ENCODE measurements at regions not wholly inside any gene's neighbourhood (a gene's known extent, or its start where the extent isn't known, plus 50 kb on each side); places are given as distances from the start of the nearest gene placed in this dataset.

- Histone ChIP-seq H4K91ac (ENCODE audit: low read depth, low read length, poor library complexity) (no peak overlapping the region), H2AFZ (ENCODE audit: low read length) (no peak overlapping the region), H3K14ac (ENCODE audit: low read length) (no peak overlapping the region), H3K9me3 (replicated peaks in 1 of 2; ENCODE audit: control insufficient read depth in 2 of 2, insufficient read depth in 1 of 2, low read depth in 1 of 2, low read length in 2 of 2) (no peaks in the 10 kb centered on the region), H2BK5ac (ENCODE audit: low read length) (no peak overlapping the region), H3K4ac (ENCODE audit: low read length) (no peak overlapping the region), H3K4me2 (ENCODE audit: insufficient read depth, low read length, poor library complexity, severe bottlenecking) (no peak overlapping the region), H3K23ac (ENCODE audit: low read depth, low read length, poor library complexity) (no peak overlapping the region), H3K4me1 (ENCODE audit: control insufficient read depth in 2 of 2, insufficient read depth in 1 of 2, low read depth in 1 of 2, low read length in 2 of 2) (no peaks in the 10 kb centered on the region), H3K4me3 (ENCODE audit: low read length in 2 of 2) (no peak overlapping the region), H3K36me3 (replicated peaks in 1 of 2; ENCODE audit: control insufficient read depth in 2 of 2, insufficient read depth in 2 of 2, low read length in 2 of 2) (no peaks in the 10 kb centered on the region), H3K79me1 (ENCODE audit: low read depth, low read length) (no peaks in the 10 kb centered on the region), H3K18ac (ENCODE audit: low read length) (no peak overlapping the region), H4K8ac (ENCODE audit: low read depth, low read length) (no peak overlapping the region), H2BK120ac (ENCODE audit: low read depth, low read length) (no peak overlapping the region), H2BK12ac (ENCODE audit: low read length) (no peak overlapping the region), H3K27me3 (ENCODE audit: control insufficient read depth in 3 of 3, insufficient read depth in 3 of 3, low read depth in 1 of 3, low read length in 3 of 3) (no peaks in the 10 kb centered on the region), H3K27ac (replicated peaks; ENCODE audit: low read length) (no peak overlapping the region), H2AK5ac (ENCODE audit: low read depth, low read length) (no peak overlapping the region), H3K9ac (ENCODE audit: low read depth, low read length, poor library complexity) (no peak overlapping the region), H2BK15ac (ENCODE audit: low read length) (no peak overlapping the region)
- no CpG with 5 or more reads among the region's 5 CpGs for WGBS, 2 donors (ENCODE audit: extremely low coverage in 2 of 2, insufficient read length in 2 of 2, insufficient replicate concordance in 1 of 2)
- no peak for DNase-seq (ENCODE audit: low spot score)
These were observed 355.3 kb upstream of the ZNF385D start for GRCh38 chr3:22106213-22106896.

DNA sequence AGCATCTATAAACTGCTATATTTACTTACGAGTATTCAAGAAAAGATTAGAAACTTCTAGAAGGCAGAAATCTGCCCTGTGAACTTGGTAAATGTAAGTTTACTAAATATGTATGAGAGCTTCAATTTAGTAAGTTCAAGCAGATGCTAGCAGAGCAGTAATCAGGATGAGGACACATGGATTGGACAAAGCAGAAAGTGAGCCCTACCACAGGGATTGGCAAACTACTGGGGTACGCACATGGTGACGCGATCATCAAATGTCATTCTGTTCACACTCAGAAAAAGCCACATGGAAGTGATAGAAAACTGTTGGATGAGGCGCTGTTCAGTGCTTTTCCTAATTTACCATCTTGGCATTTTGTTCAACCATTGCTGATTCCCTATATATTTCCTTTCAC lies 360.2 kb upstream of the ZNF385D start:
- Histone ChIP-seq H3K4me3 (ENCODE audit: low read length in 2 of 2) (no peak overlapping the region), H3K36me3 (replicated peaks in 1 of 2; ENCODE audit: control insufficient read depth in 2 of 2, insufficient read depth in 2 of 2, low read length in 2 of 2) (no peaks in the 10 kb centered on the region), H2AK5ac (ENCODE audit: low read depth, low read length) (no peak overlapping the region), H2BK12ac (ENCODE audit: low read length) (no peak overlapping the region), H4K8ac (ENCODE audit: low read depth, low read length) (no peak overlapping the region), H3K4me1 (ENCODE audit: control insufficient read depth in 2 of 2, insufficient read depth in 1 of 2, low read depth in 1 of 2, low read length in 2 of 2) (no peaks in the 10 kb centered on the region), H3K4ac (ENCODE audit: low read length) (no peak overlapping the region), H2BK5ac (ENCODE audit: low read length) (no peak overlapping the region), H3K9me3 (replicated peaks in 1 of 2; ENCODE audit: control insufficient read depth in 2 of 2, insufficient read depth in 1 of 2, low read depth in 1 of 2, low read length in 2 of 2) (no peaks in the 10 kb centered on the region), H2BK15ac (ENCODE audit: low read length) (no peak overlapping the region), H3K9ac (ENCODE audit: low read depth, low read length, poor library complexity) (no peak overlapping the region), H4K91ac (ENCODE audit: low read depth, low read length, poor library complexity) (no peak overlapping the region), H3K27me3 (ENCODE audit: control insufficient read depth in 3 of 3, insufficient read depth in 3 of 3, low read depth in 1 of 3, low read length in 3 of 3) (no peaks in the 10 kb centered on the region), H3K27ac (replicated peaks; ENCODE audit: low read length) (no peak overlapping the region), H3K14ac (ENCODE audit: low read length) (no peak overlapping the region), H3K18ac (ENCODE audit: low read length) (no peak overlapping the region), H3K23ac (ENCODE audit: low read depth, low read length, poor library complexity) (no peak overlapping the region), H3K79me1 (ENCODE audit: low read depth, low read length) (no peaks in the 10 kb centered on the region), H2BK120ac (ENCODE audit: low read depth, low read length) (no peak overlapping the region), H2AFZ (ENCODE audit: low read length) (no peak overlapping the region), H3K4me2 (ENCODE audit: insufficient read depth, low read length, poor library complexity, severe bottlenecking) (no peak overlapping the region)
- WGBS, 2 donors (ENCODE audit: extremely low coverage in 2 of 2, insufficient read length in 2 of 2, insufficient replicate concordance in 1 of 2): no CpG with 5 or more reads among the region's 5 CpGs
- no peak for DNase-seq (ENCODE audit: low spot score)

- Histone ChIP-seq H3K27me3 (ENCODE audit: control insufficient read depth in 3 of 3, insufficient read depth in 3 of 3, low read depth in 1 of 3, low read length in 3 of 3) (no peaks in the 10 kb centered on the region), H3K4me1 (ENCODE audit: control insufficient read depth in 2 of 2, insufficient read depth in 1 of 2, low read depth in 1 of 2, low read length in 2 of 2) (no peaks in the 10 kb centered on the region), H4K91ac (ENCODE audit: low read depth, low read length, poor library complexity) (no peak overlapping the region), H3K4me2 (ENCODE audit: insufficient read depth, low read length, poor library complexity, severe bottlenecking) (no peak overlapping the region), H3K4me3 (ENCODE audit: low read length in 2 of 2) (no peak overlapping the region), H3K9me3 (replicated peaks in 1 of 2; ENCODE audit: control insufficient read depth in 2 of 2, insufficient read depth in 1 of 2, low read depth in 1 of 2, low read length in 2 of 2) (no peaks in the 10 kb centered on the region), H3K14ac (ENCODE audit: low read length) (no peak overlapping the region), H3K4ac (ENCODE audit: low read length) (no peak overlapping the region), H2BK120ac (ENCODE audit: low read depth, low read length) (no peak overlapping the region), H3K79me1 (ENCODE audit: low read depth, low read length) (no peaks in the 10 kb centered on the region), H4K8ac (ENCODE audit: low read depth, low read length) (no peak overlapping the region), H2AFZ (ENCODE audit: low read length) (no peak overlapping the region), H2BK12ac (ENCODE audit: low read length) (no peak overlapping the region), H3K23ac (ENCODE audit: low read depth, low read length, poor library complexity) (no peak overlapping the region), H3K27ac (replicated peaks; ENCODE audit: low read length) (no peak overlapping the region), H2BK5ac (ENCODE audit: low read length) (no peak overlapping the region), H3K18ac (ENCODE audit: low read length) (no peak overlapping the region), H2BK15ac (ENCODE audit: low read length) (no peak overlapping the region), H3K9ac (ENCODE audit: low read depth, low read length, poor library complexity) (no peak overlapping the region), H3K36me3 (replicated peaks in 1 of 2; ENCODE audit: control insufficient read depth in 2 of 2, insufficient read depth in 2 of 2, low read length in 2 of 2) (no peaks in the 10 kb centered on the region), H2AK5ac (ENCODE audit: low read depth, low read length) (no peak overlapping the region)
- DNase-seq (ENCODE audit: low spot score): no peak
- no CpG with 5 or more reads among the region's 3 CpGs for WGBS, 2 donors (ENCODE audit: extremely low coverage in 2 of 2, insufficient read length in 2 of 2, insufficient replicate concordance in 1 of 2)
These were observed 362.4 kb upstream of the ZNF385D start for GRCh38 chr3:22113453-22113852.

DNA sequence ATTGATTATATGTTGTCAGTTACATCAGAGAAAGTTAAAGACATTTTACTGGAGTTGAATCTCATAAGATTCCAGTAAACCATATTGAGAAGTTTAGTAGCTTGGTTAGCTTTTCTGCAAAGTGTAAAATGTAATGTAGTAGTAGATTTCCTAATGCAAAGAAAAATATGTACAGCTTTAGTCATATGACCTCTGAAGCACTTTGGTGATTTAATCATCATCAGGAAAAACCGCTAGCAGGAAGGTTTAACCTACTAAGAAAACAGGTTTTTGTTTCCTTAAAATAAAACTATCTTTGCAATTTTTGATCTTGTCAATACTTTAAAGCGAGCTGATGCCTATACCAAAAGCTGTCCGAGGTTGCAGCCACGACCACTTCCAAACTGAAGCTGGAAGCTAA lies 364.6 kb upstream of the ZNF385D start:
- no peak overlapping the region for H2AFZ ChIP-seq (ENCODE audit: low read length)
- no peaks in the 10 kb centered on the region for H3K27me3 ChIP-seq (ENCODE audit: control insufficient read depth in 3 of 3, insufficient read depth in 3 of 3, low read depth in 1 of 3, low read length in 3 of 3)
- no peak overlapping the region for H3K14ac ChIP-seq (ENCODE audit: low read length)
- H3K4me3 ChIP-seq (ENCODE audit: low read length in 2 of 2): no peak overlapping the region
- H2BK120ac ChIP-seq (ENCODE audit: low read depth, low read length): no peak overlapping the region
- H3K79me1 ChIP-seq (ENCODE audit: low read depth, low read length): no peaks in the 10 kb centered on the region
- H3K9ac ChIP-seq (ENCODE audit: low read depth, low read length, poor library complexity): no peak overlapping the region
- H3K27ac ChIP-seq (replicated peaks; ENCODE audit: low read length): no peak overlapping the region
- H2AK5ac ChIP-seq (ENCODE audit: low read depth, low read length): no peak overlapping the region
- no peak overlapping the region for H3K4me2 ChIP-seq (ENCODE audit: insufficient read depth, low read length, poor library complexity, severe bottlenecking)
- H2BK5ac ChIP-seq (ENCODE audit: low read length): no peak overlapping the region
- no peak for DNase-seq (ENCODE audit: low spot score)
- H3K23ac ChIP-seq (ENCODE audit: low read depth, low read length, poor library complexity): no peak overlapping the region
- H3K36me3 ChIP-seq (replicated peaks in 1 of 2; ENCODE audit: control insufficient read depth in 2 of 2, insufficient read depth in 2 of 2, low read length in 2 of 2): no peaks in the 10 kb centered on the region
- H3K4ac ChIP-seq (ENCODE audit: low read length): no peak overlapping the region
- H2BK12ac ChIP-seq (ENCODE audit: low read length): no peak overlapping the region
- no peaks in the 10 kb centered on the region for H3K4me1 ChIP-seq (ENCODE audit: control insufficient read depth in 2 of 2, insufficient read depth in 1 of 2, low read depth in 1 of 2, low read length in 2 of 2)
- no peak overlapping the region for H2BK15ac ChIP-seq (ENCODE audit: low read length)
- no peak overlapping the region for H4K8ac ChIP-seq (ENCODE audit: low read depth, low read length)
- H4K91ac ChIP-seq (ENCODE audit: low read depth, low read length, poor library complexity): no peak overlapping the region
- WGBS, 2 donors (ENCODE audit: extremely low coverage in 2 of 2, insufficient read length in 2 of 2, insufficient replicate concordance in 1 of 2): no CpG with 5 or more reads among the region's 4 CpGs
- no peak overlapping the region for H3K18ac ChIP-seq (ENCODE audit: low read length)
- no peaks in the 10 kb centered on the region for H3K9me3 ChIP-seq (replicated peaks in 1 of 2; ENCODE audit: control insufficient read depth in 2 of 2, insufficient read depth in 1 of 2, low read depth in 1 of 2, low read length in 2 of 2)
